ENCODE measurements at regions not wholly inside any gene's neighbourhood (a gene's known extent, or its start where the extent isn't known, plus 50 kb on each side); places are given as distances from the start of the nearest gene placed in this dataset.
"Not testable (repeated sequence)": the region's sequence is repeated elsewhere in the genome, so short reads cannot be mapped to it uniquely, and the experiment has no call there.

- Histone ChIP-seq H3K4me3 (IDR thresholded peaks at IDR 0.05; ENCODE audit: insufficient read depth, low read depth, low read length) (no peak overlapping the region), H3K9ac (no peak overlapping the region), H3K27ac (no peak overlapping the region)
Measured at GRCh38 chr12:85626784-85627171, 209.4 kb downstream of the RASSF9 start.

GRCh38 chr12:85627584-85627983 is 208.6 kb downstream of the RASSF9 start:
- H3K36me3 ChIP-seq (ENCODE audit: insufficient read depth), result no peaks in the 10 kb centered on the region; the same call in 1 of the 2 replicates
- no peak for TF ChIP-seq CTCF (conservative IDR thresholded peaks at IDR 0.05; ENCODE audit: low read depth, low read length)
- H3K4me2 ChIP-seq, result no peak overlapping the region
- H3K79me2 ChIP-seq (ENCODE audit: insufficient read depth, low read depth), result no peaks in the 10 kb centered on the region
- no peaks in the 10 kb centered on the region for H4K20me1 ChIP-seq (ENCODE audit: insufficient read depth)
- no peak overlapping the region for H2AFZ ChIP-seq (ENCODE audit: low read depth)
- H3K27me3 ChIP-seq (ENCODE audit: insufficient read depth, low read depth), result no peaks in the 10 kb centered on the region
- no peak overlapping the region for H3K9ac ChIP-seq
- H3K4me1 ChIP-seq (ENCODE audit: low read depth, poor library complexity, severe bottlenecking), result no peaks in the 10 kb centered on the region
- no peak overlapping the region for H3K4me3 ChIP-seq (IDR thresholded peaks at IDR 0.05; ENCODE audit: insufficient read depth, low read depth, low read length)
- H3K27ac ChIP-seq, result no peak overlapping the region

More at GRCh38 chr12:85626784-85627171, 209.4 kb downstream of the RASSF9 start:
- no peak overlapping the region for H2AFZ ChIP-seq (ENCODE audit: low read depth)
- no peaks in the 10 kb centered on the region for H3K4me1 ChIP-seq (ENCODE audit: low read depth, poor library complexity, severe bottlenecking)
- H3K27me3 ChIP-seq (ENCODE audit: insufficient read depth, low read depth), result no peaks in the 10 kb centered on the region
- H3K79me2 ChIP-seq (ENCODE audit: insufficient read depth, low read depth), result no peaks in the 10 kb centered on the region
- no peak overlapping the region for H3K4me2 ChIP-seq
- H3K36me3 ChIP-seq (ENCODE audit: insufficient read depth), result no peaks in the 10 kb centered on the region; the same call in 1 of the 2 replicates
- H4K20me1 ChIP-seq (ENCODE audit: insufficient read depth), result no peaks in the 10 kb centered on the region
- no peak for TF ChIP-seq CTCF (conservative IDR thresholded peaks at IDR 0.05; ENCODE audit: low read depth, low read length)

- H3K27me3 ChIP-seq (ENCODE audit: insufficient read depth, low read depth); H3K4me3 ChIP-seq (IDR thresholded peaks at IDR 0.05; ENCODE audit: insufficient read depth, low read depth, low read length); H3K79me2 ChIP-seq (ENCODE audit: insufficient read depth, low read depth); H2AFZ ChIP-seq (ENCODE audit: low read depth); H3K27ac ChIP-seq; H3K9ac ChIP-seq; H4K20me1 ChIP-seq (ENCODE audit: insufficient read depth); H3K4me2 ChIP-seq; H3K36me3 ChIP-seq (ENCODE audit: insufficient read depth); H3K4me1 ChIP-seq (ENCODE audit: low read depth, poor library complexity, severe bottlenecking): not testable (repeated sequence)
Measured at GRCh38 chr12:85628562-85628961, 207.6 kb downstream of the RASSF9 start.

GRCh38 chr12:85630851-85631250 is 205.4 kb downstream of the RASSF9 start:
- no peak overlapping the region for H3K4me3 ChIP-seq (IDR thresholded peaks at IDR 0.05; ENCODE audit: insufficient read depth, low read depth, low read length)
- no peaks in the 10 kb centered on the region for H3K27me3 ChIP-seq (ENCODE audit: insufficient read depth, low read depth)
- no peaks in the 10 kb centered on the region for H4K20me1 ChIP-seq (ENCODE audit: insufficient read depth)
- no peak overlapping the region for H3K9ac ChIP-seq
- no peaks in the 10 kb centered on the region for H3K79me2 ChIP-seq (ENCODE audit: insufficient read depth, low read depth)
- no peak overlapping the region for H3K4me2 ChIP-seq
- H2AFZ ChIP-seq (ENCODE audit: low read depth), result no peak overlapping the region
- no peak overlapping the region for H3K27ac ChIP-seq
- TF ChIP-seq CTCF (conservative IDR thresholded peaks at IDR 0.05; ENCODE audit: low read depth, low read length), result no peak
- H3K4me1 ChIP-seq (ENCODE audit: low read depth, poor library complexity, severe bottlenecking), result no peaks in the 10 kb centered on the region
- H3K36me3 ChIP-seq (ENCODE audit: insufficient read depth), result no peaks in the 10 kb centered on the region; the same call in 1 of the 2 replicates

- Histone ChIP-seq H3K79me2 (ENCODE audit: insufficient read depth, low read depth) (no peaks in the 10 kb centered on the region), H2AFZ (ENCODE audit: low read depth) (no peak overlapping the region), H3K4me2 (no peak overlapping the region), H3K27ac (no peak overlapping the region), H3K36me3 (ENCODE audit: insufficient read depth) (no peaks in the 10 kb centered on the region), H4K20me1 (ENCODE audit: insufficient read depth) (no peaks in the 10 kb centered on the region), H3K4me1 (ENCODE audit: low read depth, poor library complexity, severe bottlenecking) (no peaks in the 10 kb centered on the region), H3K4me3 (IDR thresholded peaks at IDR 0.05; ENCODE audit: insufficient read depth, low read depth, low read length) (no peak overlapping the region), H3K9ac (no peak overlapping the region), H3K27me3 (ENCODE audit: insufficient read depth, low read depth) (no peaks in the 10 kb centered on the region)
- TF ChIP-seq CTCF (conservative IDR thresholded peaks at IDR 0.05; ENCODE audit: low read depth, low read length), result no peak
Measured at GRCh38 chr12:85632390-85632789, 203.8 kb downstream of the RASSF9 start.

Measured in KMS-11 (cell line).